Stimulated activated CD4-positive, alpha-beta T cell treated with anti-CD3 and anti-CD28 coated beads, Interleukin-12 subunit alpha, Interleukin-12 subunit beta, amount 100 ng/mL, for 48 hours (primary cell): ENCODE measurements at regions not wholly inside any gene's neighbourhood (a gene's known extent, or its start where the extent isn't known, plus 50 kb on each side); places are given as distances from the start of the nearest gene placed in this dataset.
"Not testable (repeated sequence)": the region's sequence is repeated elsewhere in the genome, so short reads cannot be mapped to it uniquely, and the experiment has no call there.

Experiments
- DNase-seq, 3 donors: peaks; one replicate each; pipeline ENCODE4 v3.0.0-alpha.2; 2020; ENCODE audit warnings: low read depth in 2 of 3, low spot score in 1 of 3

- no peak for DNase-seq
These were observed 303.7 kb upstream of the PAPPA start for GRCh38 chr9:115849679-115850412.

- DNase-seq: no peak
These were observed 302.9 kb upstream of the PAPPA start for GRCh38 chr9:115850548-115851304.

GRCh38 chr9:115855458-115856133 lies 298.0 kb upstream of the PAPPA start:
- DNase-seq: no peak

GRCh38 chr9:115858421-115858820 lies 295.2 kb upstream of the PAPPA start:
- not testable (repeated sequence) for DNase-seq

- DNase-seq: no peak
These were observed 291.6 kb upstream of the PAPPA start for GRCh38 chr9:115862021-115862420.

- no peak for DNase-seq
These were observed 289.0 kb upstream of the PAPPA start for GRCh38 chr9:115864581-115864980.

GRCh38 chr9:115867326-115867725 lies 286.3 kb upstream of the PAPPA start:
- no peak for DNase-seq

GRCh38 chr9:115877852-115878438 lies 275.6 kb upstream of the PAPPA start:
- no peak for DNase-seq

GRCh38 chr9:115879451-115879850 lies 274.1 kb upstream of the PAPPA start:
- DNase-seq: no peak

GRCh38 chr9:115880221-115880885 lies 273.2 kb upstream of the PAPPA start:
- DNase-seq: no peak

- DNase-seq: no peak
These were observed 270.7 kb upstream of the PAPPA start for GRCh38 chr9:115882911-115883310.

- no peak for DNase-seq
These were observed 269.9 kb upstream of the PAPPA start for GRCh38 chr9:115883467-115884329.

- no peak for DNase-seq
These were observed 268.7 kb upstream of the PAPPA start for GRCh38 chr9:115884846-115885245.

GRCh38 chr9:115888131-115888530 lies 265.5 kb upstream of the PAPPA start:
- no peak for DNase-seq

- DNase-seq: no peak
These were observed 261.7 kb upstream of the PAPPA start for GRCh38 chr9:115891929-115892328.

GRCh38 chr9:115898478-115898877 lies 255.1 kb upstream of the PAPPA start:
- DNase-seq: not testable (repeated sequence)

- no peak for DNase-seq
These were observed 252.9 kb upstream of the PAPPA start for GRCh38 chr9:115900698-115901097.

GRCh38 chr9:115910959-115911358 lies 242.6 kb upstream of the PAPPA start:
- DNase-seq: no peak

- no peak for DNase-seq
These were observed 241.5 kb upstream of the PAPPA start for GRCh38 chr9:115912086-115912485.

- no peak for DNase-seq
These were observed 239.9 kb upstream of the PAPPA start for GRCh38 chr9:115913696-115914095.
